ENCODE measurements at regions not wholly inside any gene's neighbourhood (a gene's known extent, or its start where the extent isn't known, plus 50 kb on each side); places are given as distances from the start of the nearest gene placed in this dataset.

DNA sequence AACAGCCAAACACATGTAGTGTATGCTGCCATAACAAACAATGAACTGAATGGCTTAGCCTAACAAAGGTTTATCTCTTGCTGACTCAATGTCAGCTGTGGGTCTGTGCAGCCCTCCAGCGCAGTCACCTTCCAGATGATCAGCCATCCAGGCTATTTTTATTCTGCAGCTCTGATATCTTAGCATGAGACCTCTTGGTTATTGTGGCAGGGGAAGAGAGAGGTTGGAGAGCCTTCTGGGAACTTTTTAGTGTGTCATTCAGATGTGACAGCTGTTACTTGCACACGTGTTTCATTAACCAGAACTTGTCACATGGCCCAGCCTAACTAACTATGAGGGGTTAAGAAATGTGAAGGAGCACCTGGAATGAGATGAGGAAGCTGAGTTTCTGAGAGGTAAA lies 202.5 kb downstream of the DHX35 start:
- DNase-seq = no peak

DNA sequence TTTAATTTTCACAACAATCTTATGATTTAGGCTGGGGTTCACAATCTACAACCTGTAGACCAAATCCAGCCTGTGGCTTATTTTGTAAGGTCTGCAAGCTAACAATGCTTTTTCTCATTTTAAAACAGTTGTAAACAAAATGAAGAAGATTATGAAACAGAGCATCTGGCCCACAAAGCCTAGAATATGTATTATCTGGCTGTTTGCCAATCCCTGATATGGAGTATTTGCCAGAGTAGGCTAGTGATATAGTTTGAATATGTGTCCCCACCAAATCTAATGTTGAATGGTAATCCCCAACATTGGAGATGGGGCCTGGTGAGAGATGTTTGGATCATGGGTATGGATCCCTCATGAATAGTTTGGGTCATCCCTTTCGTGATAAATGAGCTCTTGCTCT lies 201.8 kb downstream of the DHX35 start:
- DNase-seq = no peak

GRCh38 chr20:39161900-39162299 lies 199.8 kb downstream of the DHX35 start:
- DNase-seq = no peak

GRCh38 chr20:39155971-39156370 lies 193.8 kb downstream of the DHX35 start:
- no peak for DNase-seq

DNA sequence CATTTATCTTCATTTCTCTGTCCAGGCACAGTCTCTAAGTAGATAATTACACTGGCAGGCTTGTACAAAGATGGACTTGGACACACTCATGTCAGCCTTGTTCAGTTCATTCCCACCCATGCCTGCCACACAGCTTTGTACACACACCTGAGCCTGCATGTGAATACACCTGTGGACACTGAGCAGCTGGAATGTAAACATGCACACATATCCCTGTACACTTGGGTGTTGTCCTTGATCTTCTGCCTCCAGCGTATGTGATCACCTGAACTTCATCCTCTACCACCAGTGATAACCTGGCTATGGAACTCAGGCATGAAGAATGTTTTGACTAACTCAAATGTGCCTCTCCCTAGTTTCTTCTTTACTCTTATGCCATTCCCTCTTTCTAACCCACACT lies 190.6 kb downstream of the DHX35 start:
- no peak for DNase-seq

GRCh38 chr20:39152126-39152525 lies 190.0 kb downstream of the DHX35 start:
- DNase-seq = no peak

DNA sequence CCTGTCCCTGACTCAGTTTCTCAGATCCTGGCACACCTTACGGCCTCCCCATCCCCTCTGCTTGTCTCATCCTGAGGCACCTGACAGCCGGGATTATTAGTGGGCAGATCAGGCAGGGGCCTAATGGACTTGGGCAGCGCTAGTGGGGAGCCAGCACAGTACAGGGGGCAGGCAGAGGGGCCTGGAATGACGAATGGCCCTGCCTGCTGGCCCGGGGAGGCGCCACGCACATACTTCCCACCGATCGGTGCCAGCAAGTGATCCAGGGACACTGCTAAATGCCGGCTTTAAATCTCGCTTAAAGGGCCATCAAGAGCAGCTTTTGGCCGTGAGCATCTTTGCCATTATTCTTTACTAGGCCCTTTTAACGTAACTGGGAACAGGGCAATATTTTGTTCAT lies 188.4 kb downstream of the DHX35 start:
- DNase-seq = no peak

- DNase-seq = no peak
These were observed 184.2 kb downstream of the DHX35 start for GRCh38 chr20:39146394-39146793.

DNA sequence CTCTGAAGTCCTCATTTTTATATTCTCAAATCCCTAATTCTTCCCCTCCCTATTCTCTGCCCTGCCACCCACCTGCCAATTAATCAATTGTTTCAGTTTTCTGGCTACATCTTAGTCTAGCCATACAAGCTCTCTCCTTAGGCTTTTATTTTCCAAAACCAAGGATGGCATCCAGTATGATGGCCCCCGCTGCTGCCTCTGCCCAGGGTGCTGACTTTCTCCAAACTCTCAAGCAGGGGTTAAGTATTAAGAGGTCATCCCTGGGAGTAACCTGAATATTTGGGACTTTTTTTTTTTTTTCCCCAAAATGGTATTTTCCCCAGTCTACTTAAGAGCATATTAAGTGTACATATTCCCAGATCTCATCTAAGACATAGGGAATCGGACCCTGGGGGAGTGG lies 183.8 kb downstream of the DHX35 start:
- DNase-seq = no peak

- DNase-seq = no peak
These were observed 182.6 kb downstream of the DHX35 start for GRCh38 chr20:39144757-39145156.

DNA sequence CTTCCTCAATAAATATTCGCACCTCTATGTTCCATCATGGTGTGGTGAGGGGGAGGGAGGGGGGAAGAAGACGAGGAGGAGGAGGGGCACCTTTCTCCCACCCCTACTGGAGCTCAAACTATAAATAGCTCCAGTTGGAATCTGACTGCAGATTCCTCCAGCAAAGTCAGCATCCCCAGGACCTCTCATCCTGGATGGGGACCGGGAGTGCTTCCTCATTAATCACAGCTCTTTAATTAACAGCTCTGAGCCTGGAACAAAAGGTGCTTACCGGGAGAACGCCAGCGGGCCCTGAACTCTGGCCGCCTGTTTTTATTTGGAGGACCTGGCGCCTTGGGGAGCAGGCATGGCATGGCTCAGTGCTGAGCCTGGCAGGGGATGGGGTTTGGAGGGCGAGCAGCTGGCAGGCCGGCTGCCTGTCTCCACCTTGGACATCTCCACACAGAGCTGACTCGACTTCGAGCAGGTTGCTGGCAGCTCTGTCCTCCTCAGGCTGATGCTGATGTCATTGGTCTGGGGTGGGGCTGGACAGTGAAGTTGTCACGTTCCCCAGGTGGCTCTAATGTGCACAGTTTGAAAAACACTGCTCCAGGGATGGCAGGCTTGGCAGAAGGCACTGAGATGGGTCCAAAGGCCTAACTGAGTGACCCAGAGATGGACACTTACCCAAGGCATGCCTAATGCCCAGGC lies 180.4 kb downstream of the DHX35 start:
- DNase-seq = no peak

GRCh38 chr20:39137299-39137698 lies 175.2 kb downstream of the DHX35 start:
- DNase-seq = no peak

GRCh38 chr20:39136798-39137197 lies 174.7 kb downstream of the DHX35 start:
- no peak for DNase-seq

- DNase-seq = no peak
These were observed 173.9 kb downstream of the DHX35 start for GRCh38 chr20:39135885-39136544.

DNA sequence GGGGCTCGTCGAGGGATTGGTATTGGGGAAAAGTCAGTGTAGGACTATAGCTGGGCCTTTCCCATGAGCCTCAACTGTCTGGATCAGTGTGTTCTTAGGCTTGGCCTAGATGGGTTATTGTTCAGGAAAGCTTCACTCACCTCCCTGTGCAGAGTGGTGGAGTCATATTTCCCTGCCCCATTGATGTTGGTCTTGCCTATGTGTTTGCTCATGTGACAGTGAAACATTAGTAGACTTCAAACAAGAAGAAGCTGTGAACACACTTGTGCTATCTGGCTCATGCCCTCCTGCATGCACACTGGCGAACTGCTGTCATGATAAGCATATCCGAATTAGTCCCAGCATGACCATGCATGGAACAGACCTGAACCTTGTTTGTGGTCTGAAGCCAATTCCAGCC lies 171.1 kb downstream of the DHX35 start:
- no peak for DNase-seq

- DNase-seq = no peak
These were observed 170.4 kb downstream of the DHX35 start for GRCh38 chr20:39132511-39132910.

- no peak for DNase-seq
These were observed 169.9 kb downstream of the DHX35 start for GRCh38 chr20:39132093-39132492.

GRCh38 chr20:39130627-39131026 lies 168.5 kb downstream of the DHX35 start:
- no peak for DNase-seq

- DNase-seq = no peak
These were observed 167.4 kb downstream of the DHX35 start for GRCh38 chr20:39129523-39129922.

DNA sequence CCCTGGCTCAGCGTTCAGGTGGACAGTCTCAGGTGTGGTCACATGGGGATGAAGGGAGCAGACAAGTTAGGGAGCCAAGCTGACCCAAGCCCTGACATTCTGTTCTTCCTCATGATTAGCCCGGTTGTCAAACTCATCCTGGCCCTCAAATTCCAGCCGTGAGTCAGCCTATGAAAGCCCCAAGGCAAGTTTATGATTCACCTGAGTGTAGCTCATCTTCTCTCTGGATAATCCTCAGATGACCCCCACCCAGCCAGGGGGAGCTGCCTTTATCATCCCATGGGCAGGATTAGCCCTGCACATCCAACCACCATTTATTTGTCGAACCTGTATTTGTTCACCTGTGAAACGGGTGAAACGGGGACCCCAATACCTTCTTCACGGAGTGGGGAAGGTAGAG lies 161.9 kb downstream of the DHX35 start:
- no peak for DNase-seq

DNA sequence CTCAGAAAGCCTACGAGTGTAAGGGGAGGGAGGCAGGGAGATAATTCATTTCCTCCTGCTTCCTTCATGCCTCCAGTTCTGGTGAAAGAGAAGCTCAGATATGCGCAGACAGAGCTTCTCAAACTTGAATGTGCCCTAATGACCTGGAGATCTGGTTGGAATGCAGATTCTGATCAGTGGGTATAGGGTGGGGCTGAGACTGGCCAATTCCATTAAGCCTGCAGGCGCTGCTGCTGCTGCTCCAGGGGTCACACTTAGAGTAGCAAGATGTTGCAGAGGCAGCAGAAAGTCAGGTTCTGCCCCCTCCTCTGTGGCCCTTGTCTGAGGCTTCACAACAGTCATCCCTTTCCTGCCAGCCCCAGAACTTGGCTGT lies 161.0 kb downstream of the DHX35 start:
- no peak for DNase-seq

- no peak for DNase-seq
These were observed 155.3 kb downstream of the DHX35 start for GRCh38 chr20:39117491-39117890.

DNA sequence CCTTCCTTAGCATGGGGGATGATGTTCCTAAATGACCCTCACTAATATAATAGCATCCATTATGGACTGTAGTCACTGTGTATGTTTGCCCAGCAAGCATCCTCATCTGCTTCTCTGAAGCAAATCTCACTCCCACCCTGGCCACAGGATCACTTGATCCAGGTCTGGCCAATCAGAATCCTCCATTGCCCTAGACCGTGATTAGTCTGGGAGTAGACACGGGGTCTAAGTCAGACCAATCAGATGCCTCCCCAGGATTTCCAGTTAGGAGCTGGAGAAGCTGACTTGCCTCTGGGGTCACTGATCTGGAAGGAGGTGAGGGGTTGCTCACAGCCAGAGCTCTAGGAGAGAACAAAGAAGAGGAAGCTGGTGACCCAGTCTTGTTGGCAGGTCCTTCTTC lies 153.9 kb downstream of the DHX35 start:
- no peak for DNase-seq

GRCh38 chr20:39112178-39112743 lies 150.1 kb downstream of the DHX35 start:
- DNase-seq = no peak
